HG03342 (cell line): ENCODE measurements at regions not wholly inside any gene's neighbourhood (a gene's known extent, or its start where the extent isn't known, plus 50 kb on each side); places are given as distances from the start of the nearest gene placed in this dataset.
"Not testable (repeated sequence)": the region's sequence is repeated elsewhere in the genome, so short reads cannot be mapped to it uniquely, and the experiment has no call there.

ENCODE experiments used
- ATAC-seq: cut with Tn5 transposase; IDR thresholded peaks from one replicate; pipeline ENCODE4 v1.9.1; 2021; ENCODE audit warnings: mild to moderate bottlenecking, moderate library complexity; ENCODE audit not compliant: unreplicated experiment

DNA sequence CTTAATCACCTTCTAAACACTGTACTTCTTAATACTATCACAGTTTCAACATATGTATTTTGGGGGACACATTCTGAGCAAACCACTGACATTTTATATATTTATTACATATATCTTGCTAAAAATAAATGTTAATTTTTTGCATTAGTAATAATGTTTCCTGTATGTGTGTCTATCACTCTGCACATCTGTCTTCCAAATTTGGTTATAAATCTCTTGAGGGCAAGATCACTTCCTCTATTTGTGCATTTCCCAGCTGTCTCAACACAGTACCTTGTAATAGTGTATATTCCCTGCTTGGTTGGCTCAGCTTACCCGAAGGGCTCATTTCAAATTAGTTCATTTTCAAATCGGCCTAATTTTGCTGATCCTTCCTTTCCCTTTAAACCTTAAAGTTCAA, 617.1 kb upstream of the GYPC start:
- ATAC-seq: peak; percentile 57

DNA sequence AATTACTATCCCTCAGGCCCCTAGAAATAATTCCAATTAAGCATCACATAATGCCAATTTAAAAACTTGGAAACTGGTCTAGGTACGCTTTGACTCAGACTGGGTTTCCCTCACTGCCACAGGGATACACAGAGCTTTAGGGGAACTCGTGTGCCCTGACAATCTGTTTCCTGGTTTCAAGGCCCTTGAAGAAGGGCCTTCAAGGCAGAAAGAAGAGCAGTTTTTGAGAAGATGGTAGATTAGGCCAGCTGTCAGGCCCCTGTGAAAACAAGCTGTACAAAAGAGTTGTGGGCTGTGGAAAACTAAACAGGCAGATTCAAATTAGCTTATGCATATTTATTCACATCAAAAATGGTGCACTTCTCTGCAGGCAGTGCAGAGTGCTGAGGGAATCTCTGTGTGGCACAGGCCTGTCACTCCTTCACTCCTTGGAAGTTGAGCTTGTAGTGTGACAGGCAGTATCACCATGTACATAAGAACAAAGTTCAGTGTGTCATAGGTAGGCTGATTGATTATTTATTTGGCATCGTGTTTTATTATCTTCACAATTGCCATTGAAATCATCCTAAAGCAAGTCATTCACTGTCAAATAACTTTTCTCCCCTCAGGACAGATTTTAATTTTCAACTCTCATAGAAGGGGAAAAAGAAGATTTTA, 614.4 kb upstream of the GYPC start:
- ATAC-seq: no peak

DNA sequence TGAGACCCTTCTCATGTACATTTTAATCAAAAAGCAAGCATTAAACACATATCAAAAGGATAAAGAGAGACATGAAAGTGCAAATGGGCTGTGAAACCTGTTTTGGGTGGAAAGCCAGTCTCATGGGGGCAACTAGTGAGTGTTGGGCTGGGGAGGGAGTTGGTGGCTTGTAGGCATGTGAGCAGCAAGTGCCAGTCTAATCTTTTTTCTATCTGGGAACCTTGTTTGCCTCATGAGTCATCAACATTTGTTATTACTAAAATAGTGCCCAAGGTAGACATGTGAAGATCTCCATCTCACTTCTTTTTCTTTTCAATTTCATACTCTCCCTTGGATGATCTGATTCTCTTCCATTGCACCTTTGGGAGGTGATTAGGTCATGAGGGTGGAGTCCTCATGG, 613.9 kb upstream of the GYPC start:
- no peak for ATAC-seq

DNA sequence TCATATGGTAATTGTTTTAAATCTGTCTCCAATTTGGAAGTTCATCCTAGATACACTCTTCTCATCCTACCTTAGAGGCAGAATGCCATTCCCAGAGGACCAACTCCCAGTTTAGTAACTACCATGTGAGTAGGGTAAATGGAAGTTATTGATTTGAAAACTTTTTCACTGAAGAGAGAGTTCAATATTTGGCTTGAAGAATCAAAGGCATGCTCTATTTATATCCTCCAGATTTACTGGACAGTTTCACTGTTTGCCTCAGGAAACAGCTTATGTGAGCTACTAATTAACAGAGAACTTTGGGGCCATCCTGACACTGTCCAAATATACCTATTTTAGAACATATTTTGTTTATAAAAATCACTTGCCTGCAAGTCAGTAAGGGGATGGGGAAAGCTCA, 607.2 kb upstream of the GYPC start:
- ATAC-seq: no peak

DNA sequence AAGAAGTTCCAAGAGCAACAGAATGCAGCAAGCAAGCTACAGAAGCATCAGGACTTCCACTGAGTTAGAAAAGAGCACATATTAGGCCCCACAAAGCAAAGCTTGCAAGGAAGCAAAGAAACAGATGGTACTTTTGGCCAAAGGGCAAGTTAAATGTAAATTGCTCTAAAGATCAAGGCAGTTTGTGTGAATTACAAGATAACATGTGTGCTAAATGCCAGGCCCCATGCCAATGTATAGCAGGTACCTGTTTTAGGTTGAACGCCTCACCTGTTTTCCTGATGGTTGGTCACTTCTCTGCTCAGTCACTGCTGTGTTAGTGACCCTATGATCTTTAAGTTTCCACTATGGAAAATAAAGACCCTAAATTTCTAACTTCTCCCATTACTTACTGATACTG, 606.5 kb upstream of the GYPC start:
- ATAC-seq: no peak

DNA sequence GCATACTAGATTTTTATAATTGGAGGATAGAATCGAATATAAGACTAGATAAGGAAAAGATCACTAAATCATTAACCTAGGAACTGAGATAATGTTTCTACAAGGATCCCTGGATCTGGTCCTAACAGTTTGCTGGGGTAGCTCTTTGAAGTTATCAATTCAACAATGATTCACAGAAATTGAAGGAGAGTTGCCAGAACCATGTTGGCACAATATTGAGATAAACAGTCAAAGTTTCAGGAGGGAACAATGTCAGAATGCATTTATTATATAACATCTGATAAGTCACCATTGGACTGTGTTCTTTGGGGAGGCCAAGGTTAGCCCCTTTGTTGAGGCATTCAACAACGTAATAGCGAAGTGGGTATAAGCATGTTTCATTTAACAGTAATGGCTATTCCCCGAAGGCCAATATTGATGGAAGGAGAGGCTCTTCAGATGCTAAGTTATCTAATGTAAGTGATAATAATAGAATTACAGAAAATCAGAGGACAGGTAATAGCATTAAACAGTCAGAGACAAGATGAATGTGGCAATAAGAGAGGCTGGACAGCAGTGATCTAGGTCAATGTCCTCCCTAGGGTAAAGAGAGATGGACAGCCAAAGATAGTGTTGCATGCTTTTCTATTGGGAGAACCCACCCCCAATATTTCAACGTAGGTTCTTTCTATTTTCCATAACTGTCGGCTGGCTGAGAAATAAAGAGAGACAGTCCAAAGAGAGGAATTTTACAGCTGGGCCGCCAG, 604.8 kb upstream of the GYPC start:
- no peak for ATAC-seq

DNA sequence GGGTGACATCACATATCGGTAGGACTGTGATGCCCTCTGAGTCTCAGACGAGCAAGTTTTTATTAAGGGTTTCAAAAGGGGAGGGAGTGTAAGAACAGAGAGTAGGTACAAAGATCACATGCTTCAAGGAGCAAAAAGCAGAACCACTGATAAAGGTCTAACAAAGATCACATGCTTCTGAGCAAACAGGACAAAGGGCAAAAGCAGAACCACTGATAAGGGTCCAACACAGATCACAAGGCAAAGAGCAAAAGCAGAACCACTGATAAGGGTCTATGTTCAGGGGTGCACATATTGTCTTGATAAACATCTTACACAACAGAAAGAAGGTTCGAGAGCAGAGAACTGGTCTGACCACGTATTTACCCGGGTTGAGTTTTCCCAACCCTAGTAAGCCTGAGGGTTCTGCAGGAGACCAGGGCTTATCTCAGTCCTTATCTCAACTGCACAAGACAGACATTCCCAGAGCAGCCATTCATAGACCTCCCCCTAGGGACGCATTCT, 604.2 kb upstream of the GYPC start:
- ATAC-seq: not testable (repeated sequence)

DNA sequence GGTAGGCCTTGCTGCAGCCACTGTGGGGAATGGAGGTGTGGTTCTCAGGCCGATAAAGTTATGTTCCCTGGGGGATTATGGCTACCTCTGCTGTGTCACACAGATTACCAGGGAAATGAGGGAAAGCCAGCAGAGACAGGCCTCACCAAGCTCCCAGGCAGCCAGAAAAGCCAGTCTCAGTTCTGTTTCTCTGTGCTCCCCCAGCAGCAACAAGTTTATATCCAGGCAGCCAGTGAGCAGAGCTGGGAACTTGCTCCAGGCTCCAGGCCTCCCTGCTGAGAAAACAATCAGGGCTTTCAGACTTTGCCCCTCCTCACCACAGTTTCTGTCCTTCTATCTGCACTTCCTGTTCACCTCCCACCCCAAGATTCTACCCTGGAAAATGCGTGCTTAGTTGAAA, 596.6 kb upstream of the GYPC start:
- ATAC-seq: no peak

DNA sequence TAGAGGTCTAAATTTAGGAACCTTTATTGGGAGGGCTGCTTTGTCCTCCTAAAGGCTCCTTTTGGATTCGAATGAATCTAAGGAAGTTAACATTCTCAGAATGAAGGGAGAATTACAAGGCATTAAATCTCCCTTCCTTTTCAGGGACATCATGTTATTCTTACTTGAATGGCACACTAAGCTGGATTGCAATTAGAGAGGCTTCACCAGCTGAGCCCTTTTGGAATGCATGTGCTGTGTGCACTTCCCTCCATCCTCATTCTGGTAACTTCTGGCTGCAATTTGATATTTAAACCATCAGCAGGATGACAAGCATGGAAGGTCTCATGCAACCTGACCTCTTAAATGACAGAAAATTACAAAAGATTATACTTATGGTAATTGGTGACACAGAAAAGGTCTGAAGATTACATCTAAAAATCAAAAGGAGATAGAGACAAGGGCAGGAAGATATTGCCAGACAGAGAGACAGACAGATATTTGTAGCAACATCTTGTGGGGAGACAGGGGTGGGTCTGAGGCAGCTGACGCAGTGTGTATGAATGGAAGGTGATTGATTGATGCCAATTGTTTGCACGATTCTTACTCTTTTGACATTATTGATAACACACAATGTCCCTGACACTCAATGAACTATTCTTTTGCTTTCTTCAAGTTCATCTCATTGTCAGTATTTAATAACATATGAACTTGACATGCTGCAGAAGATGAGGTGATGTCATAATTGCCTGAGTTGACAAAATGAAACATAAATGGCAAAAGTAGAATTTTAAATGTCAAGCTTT, 570.8 kb upstream of the GYPC start:
- ATAC-seq: no peak

DNA sequence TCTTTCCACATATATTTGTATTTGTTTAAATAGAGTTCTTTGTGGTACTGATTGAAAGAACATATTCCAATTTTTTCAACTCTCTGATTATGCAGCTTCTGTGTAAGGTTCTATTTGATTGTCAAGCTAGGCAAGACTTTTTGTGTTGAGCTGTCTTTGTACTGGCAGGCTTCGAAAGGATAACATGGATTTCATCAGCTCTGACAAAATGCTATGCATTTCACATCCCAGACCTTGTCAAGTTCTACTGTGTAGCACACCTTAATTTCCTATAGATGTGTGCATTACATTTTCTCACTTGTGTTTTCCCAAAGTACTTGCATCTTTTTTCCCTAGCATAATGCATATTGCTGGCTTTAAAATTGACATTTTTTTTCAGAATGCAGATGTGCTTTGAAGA, 555.0 kb upstream of the GYPC start:
- no peak for ATAC-seq

DNA sequence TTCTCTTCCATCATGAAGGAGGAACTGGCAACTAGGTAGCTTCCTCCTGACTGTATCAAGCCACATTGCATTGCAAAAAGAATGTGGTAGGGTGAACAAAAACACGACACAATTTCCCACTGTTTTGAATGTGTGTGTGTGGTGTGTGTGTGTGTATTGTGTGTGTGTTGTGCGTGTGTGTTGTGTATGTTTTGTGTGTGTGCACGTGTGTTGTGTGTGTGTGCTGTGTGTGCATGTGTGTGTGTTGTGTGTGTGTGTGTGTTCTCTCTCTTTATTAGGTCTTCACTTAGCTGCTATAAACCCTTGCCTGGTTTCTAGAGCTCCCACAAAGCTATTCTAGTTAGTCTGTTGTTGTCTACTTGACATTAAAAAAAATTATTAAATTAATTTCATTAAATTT, 550.0 kb upstream of the GYPC start:
- ATAC-seq: no peak

DNA sequence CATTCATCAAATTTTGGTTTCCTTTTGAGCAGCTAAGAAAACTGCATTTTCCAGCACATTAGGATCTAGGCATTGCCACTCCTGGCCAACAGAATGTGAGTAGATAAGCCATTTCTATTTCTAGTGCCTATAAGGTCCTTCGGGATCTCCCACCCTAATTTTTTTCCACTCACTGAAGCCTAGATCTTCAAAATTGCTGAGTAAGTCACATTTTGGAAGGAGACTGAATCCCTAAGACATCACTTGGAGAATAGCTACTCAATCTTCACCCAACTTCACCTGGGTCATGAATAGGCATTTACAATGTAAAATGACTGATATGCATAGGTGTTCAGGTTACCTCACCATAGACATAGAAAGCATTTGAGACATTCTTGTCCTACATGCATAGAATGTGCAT, 548.1 kb upstream of the GYPC start:
- no peak for ATAC-seq

DNA sequence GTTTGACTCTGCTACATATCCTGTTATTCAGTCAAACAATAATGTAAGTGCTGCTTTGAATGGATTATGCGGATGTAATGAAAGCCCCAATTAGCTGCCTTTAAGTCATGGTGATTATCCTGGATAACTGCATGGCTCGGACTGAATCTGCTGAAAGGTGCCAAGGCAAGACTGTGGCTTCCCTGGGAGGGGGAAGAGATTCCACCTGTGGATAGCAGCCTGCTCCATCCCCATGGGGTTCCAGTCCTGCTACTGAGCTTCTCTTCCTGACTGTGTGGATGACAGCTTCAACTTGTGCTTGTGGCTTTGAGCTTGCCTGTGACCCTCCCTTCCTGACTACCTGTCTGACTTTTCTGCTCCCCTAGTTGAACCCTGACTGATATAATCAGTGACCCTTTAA, 540.0 kb upstream of the GYPC start:
- no peak for ATAC-seq

DNA sequence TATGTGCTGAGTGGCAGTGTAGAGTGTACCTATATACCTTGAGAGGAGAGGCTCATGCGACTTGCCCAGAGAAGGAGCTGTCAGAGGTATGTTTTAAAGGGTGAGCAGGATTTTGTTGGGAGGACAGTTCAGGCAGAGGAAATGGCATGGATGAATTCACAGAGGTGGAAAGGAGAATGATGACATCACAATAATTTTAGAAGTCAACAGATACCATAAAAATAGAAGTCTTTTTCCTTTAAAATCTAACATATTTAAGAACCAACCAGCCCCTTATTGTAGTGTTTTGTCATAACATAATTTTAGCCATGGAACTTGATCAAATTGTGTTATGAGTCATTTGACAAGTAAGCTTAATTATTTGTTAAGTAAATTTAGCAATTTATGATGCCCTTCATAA, 538.1 kb upstream of the GYPC start:
- no peak for ATAC-seq

DNA sequence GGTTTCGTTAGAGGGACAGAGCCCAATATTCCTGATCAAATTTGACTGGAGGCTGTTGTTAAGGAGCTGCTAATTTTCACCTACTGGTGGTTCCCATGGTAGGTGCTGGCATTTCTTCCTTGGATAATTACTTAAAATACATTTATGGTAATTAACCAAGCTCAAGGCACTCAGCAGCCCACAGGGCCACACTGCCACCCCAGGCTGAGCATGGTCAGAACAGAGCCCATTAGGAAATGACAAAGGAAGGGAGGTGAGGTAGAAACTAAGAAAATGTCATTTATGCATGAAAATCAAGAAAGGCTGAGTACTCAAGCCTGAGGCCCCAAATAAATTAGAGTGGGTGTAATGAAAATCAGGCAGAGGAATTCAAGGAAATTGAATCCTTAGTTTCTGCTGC, 510.2 kb upstream of the GYPC start:
- no peak for ATAC-seq

DNA sequence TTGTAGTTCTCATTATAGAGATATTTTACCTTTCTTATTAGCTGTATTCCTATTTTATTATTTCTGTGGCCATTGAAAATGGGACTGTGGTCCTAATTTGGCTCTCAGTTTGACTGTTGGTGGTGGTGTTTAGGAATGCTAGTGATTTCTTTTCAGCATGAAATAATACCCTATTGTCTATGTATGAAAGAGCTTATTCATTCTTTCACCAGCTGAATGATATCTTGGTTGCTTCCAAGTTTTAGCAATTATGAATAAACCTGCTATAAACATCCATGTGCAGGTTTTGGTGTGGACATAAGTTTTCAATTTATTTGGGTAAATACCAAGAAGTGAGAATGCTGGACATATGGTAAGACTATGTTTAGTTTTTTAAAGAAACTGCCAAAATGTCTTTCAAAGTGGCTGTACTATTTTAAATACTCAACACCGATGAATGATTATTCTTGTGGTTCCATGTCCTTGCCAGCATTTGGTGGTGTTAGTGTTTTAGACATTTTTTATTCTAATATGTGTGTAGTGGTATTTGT, 501.6 kb upstream of the GYPC start:
- ATAC-seq: no peak

DNA sequence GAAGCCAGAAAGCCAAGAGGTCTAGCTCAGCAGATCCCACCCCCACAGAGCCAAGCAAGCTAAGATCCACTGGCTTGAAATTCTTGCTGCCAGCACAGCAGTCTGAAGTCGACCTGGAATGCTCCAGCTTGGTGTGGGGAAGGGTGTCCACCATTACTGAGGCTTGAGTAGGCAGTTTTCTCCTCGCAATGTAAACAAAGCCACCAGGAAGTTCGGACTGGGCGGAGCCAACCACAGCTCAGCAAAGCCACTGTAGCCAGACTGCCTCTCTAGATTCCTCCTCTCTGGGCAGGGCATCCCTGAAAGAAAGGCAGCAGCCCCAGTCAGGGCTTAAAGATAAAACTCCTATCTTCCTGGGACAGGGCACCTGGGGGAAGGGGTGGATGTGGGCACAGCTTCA, 495.0 kb upstream of the GYPC start:
- ATAC-seq: not testable (repeated sequence)

DNA sequence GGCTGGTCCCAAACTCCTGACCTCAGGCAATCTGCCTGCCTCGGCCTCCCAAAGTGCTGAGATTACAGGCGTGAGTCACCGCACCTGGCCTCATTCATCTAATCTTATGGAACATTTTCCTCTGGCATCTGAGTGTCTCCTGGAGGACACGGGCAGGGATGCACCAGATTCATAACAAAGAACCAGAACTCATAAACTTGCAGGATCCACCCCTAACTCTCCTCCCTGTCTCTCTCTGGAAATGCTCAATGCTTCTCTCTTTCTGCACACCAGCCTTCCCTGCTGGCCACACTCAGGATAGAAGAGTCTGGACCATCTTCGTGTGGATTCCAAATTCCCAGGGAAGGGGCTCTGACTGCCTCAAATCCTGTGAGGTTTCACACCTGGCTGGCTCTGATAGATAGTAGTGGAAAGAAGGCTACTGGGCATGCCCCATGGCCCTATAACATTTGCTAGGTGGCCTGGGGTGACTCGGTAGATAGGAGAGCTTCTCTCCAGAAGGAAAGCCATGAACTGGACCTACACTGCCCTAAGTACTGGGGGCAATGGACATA, 483.2 kb upstream of the GYPC start:
- no peak for ATAC-seq

DNA sequence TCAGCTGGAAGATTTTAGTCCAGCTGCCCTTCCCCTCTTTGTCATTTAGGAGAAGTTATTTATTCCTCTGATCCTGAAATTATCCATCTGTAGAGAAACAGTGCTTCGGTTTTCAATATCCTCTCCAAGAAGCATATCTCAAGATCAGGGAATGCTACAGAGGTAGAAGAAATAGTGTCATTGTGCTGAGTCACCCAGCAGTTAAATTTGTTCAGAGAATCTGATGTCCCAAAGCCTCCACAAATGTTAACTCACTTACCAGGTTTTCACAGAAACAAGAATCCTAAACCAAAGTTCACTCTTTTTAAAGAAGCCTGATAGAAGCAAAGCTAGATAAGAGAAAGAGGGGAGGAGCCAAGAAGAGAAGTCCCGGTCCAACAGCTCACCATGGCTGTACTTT, 480.7 kb upstream of the GYPC start:
- ATAC-seq: no peak

DNA sequence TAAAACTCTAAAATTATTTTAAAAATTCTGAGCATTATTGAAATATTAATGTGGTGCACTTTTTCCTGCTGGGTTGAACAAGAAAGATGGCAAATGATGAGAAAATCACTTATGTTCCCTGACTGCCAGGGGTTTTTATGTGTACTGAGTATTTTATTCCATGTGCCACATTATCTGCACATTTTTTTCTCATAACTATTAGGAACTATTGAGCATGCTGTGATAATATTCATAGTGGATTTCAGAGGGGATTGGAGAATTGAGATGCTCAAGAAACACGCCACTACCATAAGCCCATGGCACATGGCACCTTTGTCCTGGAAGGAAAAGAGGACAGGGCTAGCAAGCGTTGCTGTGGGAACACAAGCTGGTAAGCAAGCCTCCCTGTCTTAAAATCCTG, 478.5 kb upstream of the GYPC start:
- ATAC-seq: no peak

DNA sequence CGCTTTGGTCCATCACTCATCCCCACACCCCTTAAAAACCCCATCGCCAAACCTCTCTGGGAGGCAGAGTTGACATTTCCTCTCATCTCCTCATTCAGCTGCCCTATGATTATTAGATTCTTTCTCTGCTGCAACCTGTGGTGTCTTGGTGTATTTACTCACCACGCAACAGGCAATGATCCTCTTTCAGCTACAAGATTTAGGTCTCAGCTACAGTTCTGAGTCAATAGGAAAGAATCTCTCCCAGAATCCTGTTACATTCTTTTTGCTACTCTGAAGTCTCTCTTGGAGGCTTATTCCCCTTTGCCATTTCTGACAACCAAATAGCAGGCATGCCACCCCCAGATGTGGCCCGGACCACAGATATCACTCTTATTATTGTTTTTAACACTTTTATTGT, 468.3 kb upstream of the GYPC start:
- ATAC-seq: no peak
